HEK293T (cell line): ENCODE measurements at regions not wholly inside any gene's neighbourhood (a gene's known extent, or its start where the extent isn't known, plus 50 kb on each side); places are given as distances from the start of the nearest gene placed in this dataset.

Source experiments
- BHLHE40 ChIP-seq: fragments of 450-650 bp; IDR thresholded peaks from 2 replicates; pipeline ENCODE4 v1.6.1; 2016; ENCODE audit warnings: mild to moderate bottlenecking, moderate library complexity, borderline replicate concordance
- ELF4 ChIP-seq: fragments of 450-650 bp; IDR thresholded peaks from 2 replicates; pipeline ENCODE4 v1.6.1; 2017; ENCODE audit warnings: antibody characterized with exemption
- FOXA1 ChIP-seq: fragments of 450-650 bp; IDR thresholded peaks from 2 replicates; pipeline ENCODE4 v1.6.1; 2016; ENCODE audit warnings: mild to moderate bottlenecking
- HDGF ChIP-seq: fragments of 450-650 bp; IDR thresholded peaks from 2 replicates; pipeline ENCODE4 v1.6.1; 2017; ENCODE audit warnings: antibody characterized with exemption, borderline replicate concordance
- L3MBTL2 ChIP-seq: fragments of 450-650 bp; conservative IDR thresholded peaks from 2 replicates; pipeline ENCODE4 v1.6.1; 2016; ENCODE audit warnings: mild to moderate bottlenecking
- NFRKB ChIP-seq: fragments of 450-650 bp; IDR thresholded peaks from 2 replicates; pipeline ENCODE4 v1.6.1; 2016; ENCODE audit warnings: mild to moderate bottlenecking, moderate library complexity
- SP1 ChIP-seq: fragments of 450-650 bp; IDR thresholded peaks from 2 replicates; pipeline ENCODE4 v1.6.1; 2017
- TF ChIP-seq, protein P1 (sequence below): fragments of 450-650 bp; IDR thresholded peaks from 2 replicates; pipeline ENCODE4 v1.6.1; 2016

DNA sequence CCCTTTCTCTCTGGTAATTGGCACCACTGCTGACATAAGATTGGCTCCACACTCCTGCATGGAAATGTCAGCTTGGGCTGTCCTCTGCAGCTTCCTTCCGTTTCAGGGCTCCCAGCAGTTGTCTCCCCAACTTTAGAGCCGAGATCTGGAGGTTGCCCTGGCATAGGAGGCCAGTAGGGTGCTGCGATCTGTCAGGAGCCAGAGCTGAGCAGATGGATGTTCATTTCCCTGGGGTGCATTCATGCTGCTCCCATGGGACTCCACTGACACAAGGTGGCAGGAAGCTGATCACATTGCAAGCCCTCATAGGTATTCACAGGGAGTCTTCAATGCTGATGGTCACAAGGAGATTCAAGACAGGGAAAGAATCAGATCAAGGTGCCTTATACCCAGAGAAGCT, 116.6 kb upstream of the RAI2 start:
- TF ChIP-seq ELF4 (no peak), NFRKB (no peak), BHLHE40 (no peak), HDGF (no peak), L3MBTL2 (no peak), SP1 (no peak), FOXA1 (no peak)
- TF ChIP-seq, protein P1, sequence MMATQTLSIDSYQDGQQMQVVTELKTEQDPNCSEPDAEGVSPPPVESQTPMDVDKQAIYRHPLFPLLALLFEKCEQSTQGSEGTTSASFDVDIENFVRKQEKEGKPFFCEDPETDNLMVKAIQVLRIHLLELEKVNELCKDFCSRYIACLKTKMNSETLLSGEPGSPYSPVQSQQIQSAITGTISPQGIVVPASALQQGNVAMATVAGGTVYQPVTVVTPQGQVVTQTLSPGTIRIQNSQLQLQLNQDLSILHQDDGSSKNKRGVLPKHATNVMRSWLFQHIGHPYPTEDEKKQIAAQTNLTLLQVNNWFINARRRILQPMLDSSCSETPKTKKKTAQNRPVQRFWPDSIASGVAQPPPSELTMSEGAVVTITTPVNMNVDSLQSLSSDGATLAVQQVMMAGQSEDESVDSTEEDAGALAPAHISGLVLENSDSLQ, result no peak
